Keratinocyte (primary cell): ENCODE measurements at regions not wholly inside any gene's neighbourhood (a gene's known extent, or its start where the extent isn't known, plus 50 kb on each side); places are given as distances from the start of the nearest gene placed in this dataset.

Experiments used
- DNase-seq: peaks from one replicate; pipeline ENCODE4 v3.0.0-alpha.2; 2011; ENCODE audit warnings: low read depth, missing footprints, low spot score
- FAIRE-seq: peaks from 2 replicates; lab custom pipeline; 2011; peaks lifted over from hg19 to GRCh38; lab: Jason Lieb, UNC
- H2AFZ ChIP-seq: 2 replicates; pipeline ENCODE4 v1.6.0; 2012; ENCODE audit warnings: low read length, control low read depth, inconsistent platforms; ENCODE audit not compliant: control insufficient read depth
- H3K27ac ChIP-seq: 2 replicates; pipeline ENCODE4 v1.5.1; 2011; ENCODE audit warnings: low read length; ENCODE audit not compliant: control insufficient read depth, insufficient read depth
- H3K27me3 ChIP-seq: 3 replicates; pipeline ENCODE4 v1.6.0; 2011; ENCODE audit warnings: low read length; ENCODE audit not compliant: control insufficient read depth, insufficient read depth; ENCODE audit errors: extremely low read depth
- H3K36me3 ChIP-seq, 2 experiments: 2 replicates in 1 of 2; 3 replicates in 1 of 2; pipeline ENCODE4 v1.5.1; 2011; ENCODE audit warnings: low read length in 2 of 2, mild to moderate bottlenecking in 1 of 2; ENCODE audit not compliant: control insufficient read depth in 2 of 2, insufficient read depth in 2 of 2; ENCODE audit errors: extremely low read depth in 1 of 2
- H3K4me1 ChIP-seq: 3 replicates; pipeline ENCODE4 v1.5.1; 2011; ENCODE audit warnings: low read length; ENCODE audit not compliant: control insufficient read depth, insufficient read depth; ENCODE audit errors: extremely low read depth
- H3K4me2 ChIP-seq: 3 replicates; pipeline ENCODE4 v1.6.0; 2011; ENCODE audit warnings: low read depth, low read length; ENCODE audit not compliant: control insufficient read depth, insufficient read depth; ENCODE audit errors: extremely low read depth
- H3K4me3 ChIP-seq, 3 experiments: fragments of 200-600 bp in 1 of 3; sonication (generic) in 1 of 3; 2 replicates in 2 of 3; 3 replicates in 1 of 3; pipeline ENCODE4 v1.5.1; 2011 to 2016; ENCODE audit warnings: low read length in 3 of 3, mild to moderate bottlenecking in 3 of 3, control low read depth in 2 of 3, inconsistent platforms in 1 of 3, low read depth in 1 of 3, mixed read lengths in 1 of 3, mixed run types in 1 of 3, moderate library complexity in 1 of 3; ENCODE audit not compliant: control insufficient read depth in 2 of 3, insufficient read depth in 2 of 3; ENCODE audit errors: extremely low read depth in 1 of 3
- H3K79me2 ChIP-seq: 2 replicates; pipeline ENCODE4 v1.6.0; 2012; ENCODE audit warnings: low read length; ENCODE audit not compliant: control insufficient read depth, insufficient read depth
- H3K9ac ChIP-seq: 3 replicates; pipeline ENCODE4 v1.6.0; 2011; ENCODE audit warnings: low read length; ENCODE audit not compliant: control insufficient read depth, insufficient read depth; ENCODE audit errors: extremely low read depth
- H3K9me1 ChIP-seq: 3 replicates; pipeline ENCODE4 v1.6.0; 2011; ENCODE audit warnings: low read length; ENCODE audit not compliant: control insufficient read depth, insufficient read depth; ENCODE audit errors: extremely low read depth
- H3K9me3 ChIP-seq: 2 replicates; pipeline ENCODE4 v1.5.1; 2012; ENCODE audit warnings: low read depth, low read length; ENCODE audit not compliant: control insufficient read depth
- H4K20me1 ChIP-seq: 3 replicates; pipeline ENCODE4 v1.6.0; 2011; ENCODE audit warnings: low read length; ENCODE audit not compliant: control insufficient read depth, insufficient read depth; ENCODE audit errors: extremely low read depth
- EZH2 ChIP-seq: IDR thresholded peaks from one replicate; pipeline ENCODE4 v1.6.1; 2012; ENCODE audit warnings: inconsistent platforms, mild to moderate bottlenecking, low read length, moderate library complexity
- dilution Hi-C: fragments of 300-500 bp; cut with MboI; formaldehyde crosslinking; loops from one replicate; pipeline ENCODE4 v1.7.0; 2020; ENCODE audit warnings: low sequenced_read_pairs; ENCODE audit not compliant: extremely low pct_ligation_motif_present
- TF ChIP-seq, protein P1 (sequence below), 3 experiments: IDR thresholded peaks in 1 of 3; conservative IDR thresholded peaks in 1 of 3; optimal IDR thresholded peaks in 1 of 3; 2 replicates in 2 of 3; 3 replicates in 1 of 3; pipeline versions ENCODE3 to v1.5.1; 2011; ENCODE audit warnings: low read length in 3 of 3, mild to moderate bottlenecking in 3 of 3, moderate library complexity in 2 of 3, control low read depth in 1 of 3, inconsistent platforms in 1 of 3; ENCODE audit not compliant: insufficient read depth in 2 of 3; ENCODE audit errors: extremely low read depth in 1 of 3

DNA sequence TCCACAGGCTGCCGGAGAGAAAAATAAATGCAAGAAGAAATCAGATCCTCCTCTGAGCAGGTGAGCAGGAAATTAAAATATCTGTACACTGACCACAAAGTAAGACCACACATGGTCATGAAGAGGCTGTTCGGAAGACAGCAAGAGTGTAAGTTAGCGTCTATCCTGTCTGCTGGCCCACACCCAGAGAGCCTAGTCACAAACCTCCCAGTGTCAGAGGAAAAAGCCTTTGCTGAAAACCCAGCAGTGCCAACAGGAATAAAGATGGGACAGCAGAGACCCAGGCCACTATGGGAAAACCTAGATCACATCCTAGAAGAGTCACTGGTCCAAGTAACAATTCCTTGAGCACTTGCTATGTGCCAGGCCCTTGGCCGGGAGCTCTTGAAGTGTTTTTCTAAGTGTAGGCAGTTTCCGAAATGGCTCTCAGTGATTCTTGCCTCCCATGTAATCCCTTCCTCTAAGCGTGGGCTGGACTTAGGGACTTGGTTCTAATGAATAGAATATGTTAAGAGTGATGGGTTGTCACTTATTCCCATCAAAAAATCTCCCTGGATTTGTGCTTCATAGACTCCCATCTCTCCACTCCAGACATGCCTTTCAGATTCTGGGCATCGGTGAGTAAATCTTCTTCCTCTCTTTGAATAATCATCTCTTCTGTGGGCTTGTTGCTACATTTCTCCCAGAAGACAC is 110.9 kb upstream of the PKDCC start:
- Histone ChIP-seq H3K36me3 (no peaks in the 10 kb centered on the region), H3K27me3 (no peaks in the 10 kb centered on the region), H3K9ac (no peak overlapping the region), H3K4me1 (no peaks in the 10 kb centered on the region), H3K79me2 (no peaks in the 10 kb centered on the region), H4K20me1 (no peaks in the 10 kb centered on the region), H3K4me2 (no peak overlapping the region), H2AFZ (no peak overlapping the region), H3K9me3 (no peaks in the 10 kb centered on the region), H3K27ac (no peak overlapping the region), H3K4me3 (no peak overlapping the region), H3K9me1 (no peaks in the 10 kb centered on the region)
- DNase-seq (no peak), FAIRE-seq (no peak)
- TF ChIP-seq, protein P1, sequence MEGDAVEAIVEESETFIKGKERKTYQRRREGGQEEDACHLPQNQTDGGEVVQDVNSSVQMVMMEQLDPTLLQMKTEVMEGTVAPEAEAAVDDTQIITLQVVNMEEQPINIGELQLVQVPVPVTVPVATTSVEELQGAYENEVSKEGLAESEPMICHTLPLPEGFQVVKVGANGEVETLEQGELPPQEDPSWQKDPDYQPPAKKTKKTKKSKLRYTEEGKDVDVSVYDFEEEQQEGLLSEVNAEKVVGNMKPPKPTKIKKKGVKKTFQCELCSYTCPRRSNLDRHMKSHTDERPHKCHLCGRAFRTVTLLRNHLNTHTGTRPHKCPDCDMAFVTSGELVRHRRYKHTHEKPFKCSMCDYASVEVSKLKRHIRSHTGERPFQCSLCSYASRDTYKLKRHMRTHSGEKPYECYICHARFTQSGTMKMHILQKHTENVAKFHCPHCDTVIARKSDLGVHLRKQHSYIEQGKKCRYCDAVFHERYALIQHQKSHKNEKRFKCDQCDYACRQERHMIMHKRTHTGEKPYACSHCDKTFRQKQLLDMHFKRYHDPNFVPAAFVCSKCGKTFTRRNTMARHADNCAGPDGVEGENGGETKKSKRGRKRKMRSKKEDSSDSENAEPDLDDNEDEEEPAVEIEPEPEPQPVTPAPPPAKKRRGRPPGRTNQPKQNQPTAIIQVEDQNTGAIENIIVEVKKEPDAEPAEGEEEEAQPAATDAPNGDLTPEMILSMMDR (optimal IDR thresholded peaks at IDR 0.05 in 1 of 3, IDR thresholded peaks at IDR 0.05 in 1 of 3, conservative IDR thresholded peaks at IDR 0.05 in 1 of 3; ENCODE audit: extremely low read depth in 1 of 3, insufficient read depth in 2 of 3, low read length in 3 of 3), result no peak
- TF ChIP-seq EZH2, result no peak
- dilution Hi-C loops, result no loop called here

DNA sequence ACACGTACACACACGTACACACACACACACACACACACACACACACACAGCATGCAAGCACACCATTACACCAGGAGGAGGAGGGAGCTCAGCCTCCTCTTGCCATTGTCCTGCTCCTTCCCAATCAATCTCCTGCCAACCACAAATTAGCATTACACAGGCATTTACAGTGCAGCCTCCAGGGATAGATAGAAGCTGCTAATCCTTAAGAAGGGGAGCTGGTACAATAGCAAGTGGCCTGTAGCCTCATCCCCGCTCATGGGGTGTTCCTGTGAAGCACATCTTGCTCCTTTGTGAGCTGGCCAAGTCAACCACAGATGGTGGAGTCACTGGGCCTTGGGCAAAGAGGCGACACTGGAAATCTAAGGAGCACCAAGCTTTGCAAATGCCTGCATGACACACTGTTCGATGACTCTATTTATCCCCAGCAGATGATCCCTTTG is 110.3 kb upstream of the PKDCC start:
- DNase-seq, result no peak
- Histone ChIP-seq H3K4me3 (no peak overlapping the region), H3K27ac (no peak overlapping the region), H3K79me2 (no peaks in the 10 kb centered on the region), H3K4me2 (no peak overlapping the region), H3K9me1 (no peaks in the 10 kb centered on the region), H4K20me1 (no peaks in the 10 kb centered on the region), H3K4me1 (no peaks in the 10 kb centered on the region), H3K9me3 (no peaks in the 10 kb centered on the region), H3K27me3 (no peaks in the 10 kb centered on the region), H3K9ac (no peak overlapping the region), H2AFZ (no peak overlapping the region), H3K36me3 (no peaks in the 10 kb centered on the region)
- TF ChIP-seq, protein P1 (optimal IDR thresholded peaks at IDR 0.05 in 1 of 3, IDR thresholded peaks at IDR 0.05 in 1 of 3, conservative IDR thresholded peaks at IDR 0.05 in 1 of 3; ENCODE audit: extremely low read depth in 1 of 3, insufficient read depth in 2 of 3, low read length in 3 of 3), result no peak
- TF ChIP-seq EZH2, result no peak
- dilution Hi-C loops, result no loop called here
- no peak for FAIRE-seq
